NB4 (cell line): ENCODE measurements at regions not wholly inside any gene's neighbourhood (a gene's known extent, or its start where the extent isn't known, plus 50 kb on each side); places are given as distances from the start of the nearest gene placed in this dataset.

ENCODE experiments used
- MAX ChIP-seq: IDR thresholded peaks from 2 replicates; pipeline ENCODE4 v1.6.1; 2011; ENCODE audit warnings: low read depth, low read length
- MYC ChIP-seq: IDR thresholded peaks from 2 replicates; pipeline ENCODE4 v1.6.1; 2011; ENCODE audit warnings: low read depth, low read length
- POLR2A ChIP-seq: IDR thresholded peaks from 2 replicates; pipeline ENCODE4 v1.6.1; 2011; ENCODE audit warnings: mild to moderate bottlenecking; ENCODE audit not compliant: insufficient read length; ENCODE audit errors: extremely low read depth
- TF ChIP-seq, protein P1 (sequence below): IDR thresholded peaks from one replicate; pipeline ENCODE4 v1.5.1; 2012; ENCODE audit warnings: low read depth, low read length

DNA sequence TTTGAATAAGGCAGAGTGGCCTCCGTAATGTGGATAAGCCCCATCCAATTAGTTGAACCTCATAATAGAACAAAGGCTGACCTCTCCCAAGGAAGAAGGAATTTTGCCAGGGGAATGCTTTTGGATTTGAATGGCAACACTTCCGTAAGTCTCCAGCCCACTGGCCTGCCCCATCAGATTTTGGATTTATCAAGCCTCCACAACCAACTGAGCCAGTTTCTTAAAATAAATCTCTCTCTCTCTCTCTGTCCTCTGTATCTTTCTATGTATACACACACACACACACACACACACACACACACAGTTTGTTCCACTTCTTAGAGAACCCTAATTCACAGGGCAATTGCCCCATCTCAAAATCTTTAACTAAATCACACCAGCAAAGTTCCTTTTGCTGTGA is 100.9 kb upstream of the CAV2 start:
- TF ChIP-seq MYC (no peak), MAX (no peak), POLR2A (no peak)
- TF ChIP-seq, protein P1, sequence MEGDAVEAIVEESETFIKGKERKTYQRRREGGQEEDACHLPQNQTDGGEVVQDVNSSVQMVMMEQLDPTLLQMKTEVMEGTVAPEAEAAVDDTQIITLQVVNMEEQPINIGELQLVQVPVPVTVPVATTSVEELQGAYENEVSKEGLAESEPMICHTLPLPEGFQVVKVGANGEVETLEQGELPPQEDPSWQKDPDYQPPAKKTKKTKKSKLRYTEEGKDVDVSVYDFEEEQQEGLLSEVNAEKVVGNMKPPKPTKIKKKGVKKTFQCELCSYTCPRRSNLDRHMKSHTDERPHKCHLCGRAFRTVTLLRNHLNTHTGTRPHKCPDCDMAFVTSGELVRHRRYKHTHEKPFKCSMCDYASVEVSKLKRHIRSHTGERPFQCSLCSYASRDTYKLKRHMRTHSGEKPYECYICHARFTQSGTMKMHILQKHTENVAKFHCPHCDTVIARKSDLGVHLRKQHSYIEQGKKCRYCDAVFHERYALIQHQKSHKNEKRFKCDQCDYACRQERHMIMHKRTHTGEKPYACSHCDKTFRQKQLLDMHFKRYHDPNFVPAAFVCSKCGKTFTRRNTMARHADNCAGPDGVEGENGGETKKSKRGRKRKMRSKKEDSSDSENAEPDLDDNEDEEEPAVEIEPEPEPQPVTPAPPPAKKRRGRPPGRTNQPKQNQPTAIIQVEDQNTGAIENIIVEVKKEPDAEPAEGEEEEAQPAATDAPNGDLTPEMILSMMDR: no peak
